Testis (tissue), 2 donors: ENCODE measurements at regions not wholly inside any gene's neighbourhood (a gene's known extent, or its start where the extent isn't known, plus 50 kb on each side); places are given as distances from the start of the nearest gene placed in this dataset.

ENCODE experiments used
- DNase-seq: peaks from one replicate; pipeline ENCODE4 v3.0.0-alpha.2; 2019
- H3K27ac ChIP-seq, 2 donors: fragments of 200-600 bp; sonication (generic); one replicate each; pipeline ENCODE4 v1.5.1; 2019
- H3K27me3 ChIP-seq: fragments of 200-600 bp; sonication (generic); one replicate; pipeline ENCODE4 v1.5.1; 2019
- H3K36me3 ChIP-seq: fragments of 200-600 bp; sonication (generic); one replicate; pipeline ENCODE4 v1.5.1; 2017; ENCODE audit warnings: low read depth; ENCODE audit errors: missing control alignments
- H3K4me1 ChIP-seq: fragments of 200-600 bp; sonication (generic); one replicate; pipeline ENCODE4 v1.5.1; 2019
- H3K4me3 ChIP-seq, 2 donors: fragments of 200-600 bp; sonication (generic); one replicate each; pipeline ENCODE4 v1.5.1; 2017 to 2019
- H3K9me3 ChIP-seq: fragments of 200-600 bp; sonication (generic); one replicate; pipeline ENCODE4 v1.5.1; 2017
- CTCF ChIP-seq, 3 experiments: fragments of 450-650 bp in 2 of 3; fragments of 200-600 bp in 1 of 3; sonication (generic) in 1 of 3; IDR thresholded peaks; one replicate each; pipeline ENCODE4 v1.5.1; 2016 to 2019; ENCODE audit warnings: antibody characterized with exemption in 3 of 3, mild to moderate bottlenecking in 2 of 3, moderate library complexity in 1 of 3
- POLR2A ChIP-seq: fragments of 450-650 bp; IDR thresholded peaks from one replicate; pipeline ENCODE4 v1.6.1; 2017; ENCODE audit warnings: antibody characterized with exemption, mild to moderate bottlenecking, moderate library complexity
- WGBS, 2 donors: methylation state at CpG; one replicate each; pipeline ENCODE4 v1.1.5; 2018; 5-methylcytosine and 5-hydroxymethylcytosine counted together
- intact Hi-C: fragments of 100-400 bp; cut with DNase I; formaldehyde crosslinking; loops from one replicate; pipeline ENCODE4 v1.15.1; 2023; ENCODE audit warnings: low total_unique reads

GRCh38 chr16:79375351-79375750 is 225.2 kb downstream of the MAF start:
- no peak for DNase-seq
- TF ChIP-seq POLR2A (no peak), CTCF (IDR thresholded peaks at IDR 0.05) (no peak)
- H3K4me3 ChIP-seq: no peak overlapping the region
- no peaks in the 10 kb centered on the region for H3K36me3 ChIP-seq
- no peaks in the 10 kb centered on the region for H3K4me1 ChIP-seq
- intact Hi-C loops: no loop called here
- H3K27ac ChIP-seq: no peak overlapping the region
- H3K9me3 ChIP-seq: no peaks in the 10 kb centered on the region
- H3K27me3 ChIP-seq: no peaks in the 10 kb centered on the region

- no peak overlapping the region for H3K27ac ChIP-seq
- H3K4me1 ChIP-seq: no peaks in the 10 kb centered on the region
- no peaks in the 10 kb centered on the region for H3K36me3 ChIP-seq
- H3K9me3 ChIP-seq: no peaks in the 10 kb centered on the region
- no peak overlapping the region for H3K4me3 ChIP-seq
- intact Hi-C loops: no loop called here
- H3K27me3 ChIP-seq: no peaks in the 10 kb centered on the region
- no peak for TF ChIP-seq POLR2A
- TF ChIP-seq CTCF (IDR thresholded peaks at IDR 0.05): no peak
- DNase-seq: no peak
- 89 to 94% methylated on average over 7 of the region's 7 CpGs for WGBS, 2 donors
Observed at GRCh38 chr16:79372503-79373184, 227.9 kb downstream of the MAF start.

- 90 to 94% methylated on average over 2 of the region's 2 CpGs for WGBS, 2 donors
- Histone ChIP-seq H3K27me3 (no peaks in the 10 kb centered on the region), H3K4me3 (no peak overlapping the region), H3K27ac (no peak overlapping the region), H3K4me1 (no peaks in the 10 kb centered on the region), H3K9me3 (no peaks in the 10 kb centered on the region), H3K36me3 (no peaks in the 10 kb centered on the region)
- no peak for TF ChIP-seq POLR2A
- TF ChIP-seq CTCF (IDR thresholded peaks at IDR 0.05): no peak
- intact Hi-C loops: no loop called here
- DNase-seq: no peak
Observed at GRCh38 chr16:79370736-79371135, 229.8 kb downstream of the MAF start.

- no peak for DNase-seq
Observed at GRCh38 chr16:79369796-79370195, 230.7 kb downstream of the MAF start.

More at GRCh38 chr16:79369796-79370195, 230.7 kb downstream of the MAF start:
- Histone ChIP-seq H3K4me3 (no peak overlapping the region), H3K9me3 (no peaks in the 10 kb centered on the region), H3K36me3 (no peaks in the 10 kb centered on the region), H3K4me1 (no peaks in the 10 kb centered on the region), H3K27me3 (no peaks in the 10 kb centered on the region), H3K27ac (no peak overlapping the region)
- no peak for TF ChIP-seq CTCF (IDR thresholded peaks at IDR 0.05)
- TF ChIP-seq POLR2A: no peak
- WGBS, 2 donors: 71 to 75% methylated on average over 3 of the region's 3 CpGs
- intact Hi-C loops: no loop called here
